Keratinocyte (primary cell): ENCODE measurements at regions not wholly inside any gene's neighbourhood (a gene's known extent, or its start where the extent isn't known, plus 50 kb on each side); places are given as distances from the start of the nearest gene placed in this dataset.

ENCODE experiments used
- DNase-seq: peaks from one replicate; pipeline ENCODE4 v3.0.0-alpha.2; 2011; ENCODE audit warnings: low read depth, missing footprints, low spot score
- FAIRE-seq: peaks from 2 replicates; lab custom pipeline; 2011; peaks lifted over from hg19 to GRCh38; lab: Jason Lieb, UNC
- H2AFZ ChIP-seq: 2 replicates; pipeline ENCODE4 v1.6.0; 2012; ENCODE audit warnings: low read length, control low read depth, inconsistent platforms; ENCODE audit not compliant: control insufficient read depth
- H3K27ac ChIP-seq: 2 replicates; pipeline ENCODE4 v1.5.1; 2011; ENCODE audit warnings: low read length; ENCODE audit not compliant: control insufficient read depth, insufficient read depth
- H3K27me3 ChIP-seq: 3 replicates; pipeline ENCODE4 v1.6.0; 2011; ENCODE audit warnings: low read length; ENCODE audit not compliant: control insufficient read depth, insufficient read depth; ENCODE audit errors: extremely low read depth
- H3K36me3 ChIP-seq, 2 experiments: 2 replicates in 1 of 2; 3 replicates in 1 of 2; pipeline ENCODE4 v1.5.1; 2011; ENCODE audit warnings: low read length in 2 of 2, mild to moderate bottlenecking in 1 of 2; ENCODE audit not compliant: control insufficient read depth in 2 of 2, insufficient read depth in 2 of 2; ENCODE audit errors: extremely low read depth in 1 of 2
- H3K4me1 ChIP-seq: 3 replicates; pipeline ENCODE4 v1.5.1; 2011; ENCODE audit warnings: low read length; ENCODE audit not compliant: control insufficient read depth, insufficient read depth; ENCODE audit errors: extremely low read depth
- H3K4me2 ChIP-seq: 3 replicates; pipeline ENCODE4 v1.6.0; 2011; ENCODE audit warnings: low read depth, low read length; ENCODE audit not compliant: control insufficient read depth, insufficient read depth; ENCODE audit errors: extremely low read depth
- H3K4me3 ChIP-seq, 3 experiments: fragments of 200-600 bp in 1 of 3; sonication (generic) in 1 of 3; 2 replicates in 2 of 3; 3 replicates in 1 of 3; pipeline ENCODE4 v1.5.1; 2011 to 2016; ENCODE audit warnings: low read length in 3 of 3, mild to moderate bottlenecking in 3 of 3, control low read depth in 2 of 3, inconsistent platforms in 1 of 3, low read depth in 1 of 3, mixed read lengths in 1 of 3, mixed run types in 1 of 3, moderate library complexity in 1 of 3; ENCODE audit not compliant: control insufficient read depth in 2 of 3, insufficient read depth in 2 of 3; ENCODE audit errors: extremely low read depth in 1 of 3
- H3K79me2 ChIP-seq: 2 replicates; pipeline ENCODE4 v1.6.0; 2012; ENCODE audit warnings: low read length; ENCODE audit not compliant: control insufficient read depth, insufficient read depth
- H3K9ac ChIP-seq: 3 replicates; pipeline ENCODE4 v1.6.0; 2011; ENCODE audit warnings: low read length; ENCODE audit not compliant: control insufficient read depth, insufficient read depth; ENCODE audit errors: extremely low read depth
- H3K9me1 ChIP-seq: 3 replicates; pipeline ENCODE4 v1.6.0; 2011; ENCODE audit warnings: low read length; ENCODE audit not compliant: control insufficient read depth, insufficient read depth; ENCODE audit errors: extremely low read depth
- H3K9me3 ChIP-seq: 2 replicates; pipeline ENCODE4 v1.5.1; 2012; ENCODE audit warnings: low read depth, low read length; ENCODE audit not compliant: control insufficient read depth
- H4K20me1 ChIP-seq: 3 replicates; pipeline ENCODE4 v1.6.0; 2011; ENCODE audit warnings: low read length; ENCODE audit not compliant: control insufficient read depth, insufficient read depth; ENCODE audit errors: extremely low read depth
- EZH2 ChIP-seq: IDR thresholded peaks from one replicate; pipeline ENCODE4 v1.6.1; 2012; ENCODE audit warnings: inconsistent platforms, mild to moderate bottlenecking, low read length, moderate library complexity
- dilution Hi-C: fragments of 300-500 bp; cut with MboI; formaldehyde crosslinking; loops from one replicate; pipeline ENCODE4 v1.7.0; 2020; ENCODE audit warnings: low sequenced_read_pairs; ENCODE audit not compliant: extremely low pct_ligation_motif_present
- TF ChIP-seq, protein P1 (sequence below), 3 experiments: IDR thresholded peaks in 1 of 3; conservative IDR thresholded peaks in 1 of 3; optimal IDR thresholded peaks in 1 of 3; 2 replicates in 2 of 3; 3 replicates in 1 of 3; pipeline versions ENCODE3 to v1.5.1; 2011; ENCODE audit warnings: low read length in 3 of 3, mild to moderate bottlenecking in 3 of 3, moderate library complexity in 2 of 3, control low read depth in 1 of 3, inconsistent platforms in 1 of 3; ENCODE audit not compliant: insufficient read depth in 2 of 3; ENCODE audit errors: extremely low read depth in 1 of 3

DNA sequence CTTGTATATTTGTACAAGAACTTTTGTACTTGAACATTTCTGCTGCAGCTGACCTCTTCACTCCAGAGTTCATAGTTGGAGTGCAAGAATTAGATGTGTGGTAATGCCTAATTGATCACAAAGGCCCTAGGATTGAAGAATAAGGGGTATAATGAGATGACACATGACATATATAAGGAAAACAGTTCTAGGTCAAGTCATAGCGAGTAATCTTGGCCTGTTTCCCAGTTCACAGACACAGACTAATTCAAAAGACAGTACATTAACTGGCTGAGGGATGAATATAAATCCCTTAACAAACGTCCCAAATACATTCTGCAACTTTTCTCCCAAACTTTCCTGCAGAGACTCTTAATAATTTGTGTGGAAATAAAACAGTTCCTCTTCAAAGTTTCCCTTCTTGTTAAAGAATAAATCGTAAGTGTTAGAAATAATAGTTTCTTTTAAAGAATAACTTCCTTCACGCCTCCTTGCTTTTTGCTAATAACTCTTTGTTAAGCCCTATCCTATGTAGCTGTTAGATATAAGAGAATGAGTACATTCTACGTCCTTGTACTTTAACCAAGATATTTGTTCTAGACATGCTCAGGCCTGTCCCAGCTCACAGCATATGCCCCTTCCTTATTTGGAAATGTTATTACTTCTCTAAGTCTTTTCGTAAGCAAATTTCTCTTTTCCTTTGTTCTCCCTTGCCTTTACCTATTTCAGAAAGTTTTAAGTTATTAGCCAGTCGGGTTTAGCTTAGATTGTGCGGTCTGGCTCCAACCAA is 556.4 kb upstream of the CTNND2 start:
- no peak for FAIRE-seq
- Histone ChIP-seq H3K9ac (no peak overlapping the region), H3K4me3 (no peak overlapping the region), H3K36me3 (no peaks in the 10 kb centered on the region), H3K27ac (no peak overlapping the region), H4K20me1 (no peaks in the 10 kb centered on the region), H3K27me3 (no peaks in the 10 kb centered on the region), H3K9me3 (no peaks in the 10 kb centered on the region), H3K79me2 (no peaks in the 10 kb centered on the region), H3K4me1 (no peaks in the 10 kb centered on the region), H2AFZ (no peak overlapping the region), H3K4me2 (no peak overlapping the region), H3K9me1 (no peaks in the 10 kb centered on the region)
- TF ChIP-seq EZH2: no peak
- TF ChIP-seq, protein P1, sequence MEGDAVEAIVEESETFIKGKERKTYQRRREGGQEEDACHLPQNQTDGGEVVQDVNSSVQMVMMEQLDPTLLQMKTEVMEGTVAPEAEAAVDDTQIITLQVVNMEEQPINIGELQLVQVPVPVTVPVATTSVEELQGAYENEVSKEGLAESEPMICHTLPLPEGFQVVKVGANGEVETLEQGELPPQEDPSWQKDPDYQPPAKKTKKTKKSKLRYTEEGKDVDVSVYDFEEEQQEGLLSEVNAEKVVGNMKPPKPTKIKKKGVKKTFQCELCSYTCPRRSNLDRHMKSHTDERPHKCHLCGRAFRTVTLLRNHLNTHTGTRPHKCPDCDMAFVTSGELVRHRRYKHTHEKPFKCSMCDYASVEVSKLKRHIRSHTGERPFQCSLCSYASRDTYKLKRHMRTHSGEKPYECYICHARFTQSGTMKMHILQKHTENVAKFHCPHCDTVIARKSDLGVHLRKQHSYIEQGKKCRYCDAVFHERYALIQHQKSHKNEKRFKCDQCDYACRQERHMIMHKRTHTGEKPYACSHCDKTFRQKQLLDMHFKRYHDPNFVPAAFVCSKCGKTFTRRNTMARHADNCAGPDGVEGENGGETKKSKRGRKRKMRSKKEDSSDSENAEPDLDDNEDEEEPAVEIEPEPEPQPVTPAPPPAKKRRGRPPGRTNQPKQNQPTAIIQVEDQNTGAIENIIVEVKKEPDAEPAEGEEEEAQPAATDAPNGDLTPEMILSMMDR (optimal IDR thresholded peaks at IDR 0.05 in 1 of 3, IDR thresholded peaks at IDR 0.05 in 1 of 3, conservative IDR thresholded peaks at IDR 0.05 in 1 of 3; ENCODE audit: extremely low read depth in 1 of 3, insufficient read depth in 2 of 3, low read length in 3 of 3): no peak
- DNase-seq: no peak
- dilution Hi-C loops: no loop called here

DNA sequence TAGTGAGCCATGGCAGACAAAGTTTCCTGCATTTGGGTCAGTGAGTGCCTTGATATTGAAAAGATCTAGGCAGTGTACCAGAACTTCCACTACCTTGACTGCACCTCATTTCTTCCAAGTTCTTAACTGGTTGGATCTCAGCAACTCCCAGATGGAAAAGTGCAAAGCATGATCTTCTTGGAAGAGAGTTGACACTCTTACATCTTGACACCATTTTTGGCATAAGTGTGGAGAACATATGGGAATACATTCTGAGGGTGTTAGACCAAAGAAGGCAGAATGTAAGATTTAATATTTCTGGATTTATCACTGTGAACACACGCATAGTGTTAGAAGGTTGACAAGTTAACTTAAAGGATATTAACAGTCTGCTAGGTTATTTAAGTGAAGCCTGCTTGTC is 555.1 kb upstream of the CTNND2 start:
- Histone ChIP-seq H3K9ac (no peak overlapping the region), H3K36me3 (no peaks in the 10 kb centered on the region), H3K79me2 (no peaks in the 10 kb centered on the region), H2AFZ (no peak overlapping the region), H3K27me3 (no peaks in the 10 kb centered on the region), H3K4me1 (no peaks in the 10 kb centered on the region), H3K4me2 (no peak overlapping the region), H3K27ac (no peak overlapping the region), H3K4me3 (no peak overlapping the region), H3K9me1 (no peaks in the 10 kb centered on the region), H3K9me3 (no peaks in the 10 kb centered on the region), H4K20me1 (no peaks in the 10 kb centered on the region)
- DNase-seq (no peak), FAIRE-seq (no peak)
- dilution Hi-C loops: no loop called here
- TF ChIP-seq, protein P1 (optimal IDR thresholded peaks at IDR 0.05 in 1 of 3, IDR thresholded peaks at IDR 0.05 in 1 of 3, conservative IDR thresholded peaks at IDR 0.05 in 1 of 3; ENCODE audit: extremely low read depth in 1 of 3, insufficient read depth in 2 of 3, low read length in 3 of 3): no peak
- TF ChIP-seq EZH2: no peak
